NOMO-1 (cell line): ENCODE measurements at regions not wholly inside any gene's neighbourhood (a gene's known extent, or its start where the extent isn't known, plus 50 kb on each side); places are given as distances from the start of the nearest gene placed in this dataset.
"Not testable (repeated sequence)": the region's sequence is repeated elsewhere in the genome, so short reads cannot be mapped to it uniquely, and the experiment has no call there.

Experiments used
- DNase-seq, 2 experiments: peaks; one replicate each; lab custom pipeline; 2025; ENCODE audit not compliant: unreplicated experiment in 2 of 2; lab: John Stamatoyannopoulos, UW

DNA sequence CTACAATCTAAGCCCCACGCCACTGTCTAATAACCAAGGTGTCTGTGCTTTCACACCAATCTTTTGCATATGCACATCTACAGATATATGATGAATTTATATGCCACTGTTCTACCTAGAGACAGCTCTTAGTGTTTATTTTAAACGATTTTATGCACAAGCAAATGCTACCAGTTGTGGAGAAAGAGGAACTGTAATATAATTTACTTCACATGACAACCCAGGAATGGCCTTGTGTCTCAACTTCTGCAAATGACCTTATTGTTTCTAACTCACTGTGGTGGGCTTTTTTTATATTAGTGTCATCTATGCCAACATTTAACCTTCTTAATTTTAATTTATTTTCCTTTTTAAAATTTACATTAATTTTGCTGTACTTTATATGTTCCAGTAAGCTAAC lies 531.1 kb upstream of the TLE4 start:
- DNase-seq, result peak in 1 of 2 experiments; percentile 46

DNA sequence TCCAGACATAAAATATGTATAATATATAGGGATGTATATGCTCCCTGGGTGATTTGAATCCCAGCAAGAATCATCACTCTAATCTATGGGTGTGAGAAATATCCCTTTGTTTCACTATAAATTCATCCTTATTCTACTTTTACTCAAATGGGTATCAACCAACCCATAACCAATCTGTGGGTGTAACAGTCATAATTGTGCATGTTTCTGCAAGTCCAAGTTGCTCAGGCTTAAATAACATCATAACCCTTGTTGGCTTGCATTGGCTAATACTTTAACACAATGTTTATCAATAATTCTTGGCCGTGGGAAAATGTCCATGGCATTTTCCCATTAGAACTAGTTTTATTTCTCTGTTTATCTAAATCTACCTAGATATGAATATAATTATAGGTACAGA lies 530.5 kb upstream of the TLE4 start:
- DNase-seq, result no peak

- DNase-seq, result no peak
Observed at GRCh38 chr9:79043916-79044315, 527.8 kb upstream of the TLE4 start.

GRCh38 chr9:79046401-79046800 lies 525.4 kb upstream of the TLE4 start:
- DNase-seq, result no peak

GRCh38 chr9:79049371-79049770 lies 522.4 kb upstream of the TLE4 start:
- DNase-seq, result no peak

- DNase-seq, result peak in 1 of 2 experiments; percentile 55
Observed at GRCh38 chr9:79053598-79053997, 518.2 kb upstream of the TLE4 start.

DNA sequence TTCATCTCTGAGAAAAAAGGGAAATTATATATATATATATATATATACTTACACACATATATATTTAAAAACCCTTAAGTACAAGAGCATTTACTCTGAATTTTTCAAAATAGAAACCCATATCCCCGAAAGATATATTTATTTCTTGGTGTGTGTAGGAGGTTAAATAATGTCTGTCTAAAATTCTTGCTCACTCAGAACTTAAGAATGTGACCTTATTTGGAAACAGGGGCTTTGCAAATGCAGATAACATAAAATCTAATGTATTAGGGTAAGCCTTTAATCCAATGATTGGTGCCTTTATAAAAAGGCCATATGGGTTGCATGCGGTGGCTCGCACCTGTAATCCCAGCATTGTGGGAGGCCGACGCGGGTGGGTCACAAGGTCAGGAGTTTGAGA lies 517.3 kb upstream of the TLE4 start:
- DNase-seq, result no peak

DNA sequence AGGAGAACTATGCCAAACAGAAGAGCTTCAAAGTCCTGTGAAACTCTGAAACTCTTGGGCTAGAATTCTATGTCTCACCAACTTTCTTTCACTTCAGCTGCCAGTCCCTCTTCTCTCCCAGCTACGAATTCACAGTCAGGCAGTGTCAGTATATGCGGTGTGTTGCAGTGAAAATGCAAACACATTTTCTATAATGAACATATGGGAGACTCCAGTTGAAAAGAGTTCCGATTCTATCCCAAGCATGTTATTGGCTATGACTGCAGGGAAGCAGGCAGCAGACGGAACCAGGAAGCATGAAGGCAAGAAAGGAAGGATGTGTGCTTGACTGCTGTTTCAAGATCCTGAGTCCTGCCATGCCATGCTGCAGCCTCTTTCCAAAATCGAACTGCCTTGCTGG lies 515.7 kb upstream of the TLE4 start:
- no peak for DNase-seq

DNA sequence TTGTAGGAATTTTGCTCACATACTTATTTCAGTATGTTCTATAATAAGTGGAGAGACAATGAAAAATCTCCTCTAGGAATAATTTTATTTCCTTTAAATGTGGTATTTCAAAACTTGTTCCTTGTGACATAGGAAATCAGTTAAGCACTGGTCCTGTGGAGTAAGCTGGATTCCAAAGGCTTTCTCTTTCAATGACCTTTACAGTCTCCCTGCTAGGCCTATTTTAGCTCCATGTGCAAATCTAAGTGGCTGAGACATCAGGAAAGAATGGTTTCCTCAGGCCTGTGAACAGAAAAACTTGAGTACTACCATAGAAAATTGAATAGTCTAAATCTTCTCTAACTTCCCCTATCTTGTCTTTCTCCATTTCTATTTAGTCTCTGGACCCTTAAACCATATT lies 514.2 kb upstream of the TLE4 start:
- no peak for DNase-seq

DNA sequence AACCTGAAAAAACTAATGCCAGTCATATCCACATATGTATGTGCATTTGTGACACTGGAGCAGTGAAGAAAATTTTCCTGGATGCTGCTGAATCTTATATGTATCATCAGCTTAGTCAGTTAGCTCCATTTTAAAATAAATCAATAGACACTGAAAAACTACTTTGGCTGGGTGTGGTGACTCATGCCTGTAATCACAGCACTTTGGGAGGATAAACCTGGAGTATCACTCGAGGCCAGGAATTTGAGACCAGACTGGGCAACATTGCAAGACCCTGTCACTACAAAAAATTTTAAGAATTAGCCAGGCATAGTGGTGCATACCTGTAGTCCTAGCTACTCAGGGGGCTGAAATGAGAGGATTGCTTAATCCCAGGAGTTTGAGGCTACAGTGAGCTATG lies 511.0 kb upstream of the TLE4 start:
- DNase-seq, result no peak

GRCh38 chr9:79061752-79062616 lies 509.8 kb upstream of the TLE4 start:
- DNase-seq, result no peak

DNA sequence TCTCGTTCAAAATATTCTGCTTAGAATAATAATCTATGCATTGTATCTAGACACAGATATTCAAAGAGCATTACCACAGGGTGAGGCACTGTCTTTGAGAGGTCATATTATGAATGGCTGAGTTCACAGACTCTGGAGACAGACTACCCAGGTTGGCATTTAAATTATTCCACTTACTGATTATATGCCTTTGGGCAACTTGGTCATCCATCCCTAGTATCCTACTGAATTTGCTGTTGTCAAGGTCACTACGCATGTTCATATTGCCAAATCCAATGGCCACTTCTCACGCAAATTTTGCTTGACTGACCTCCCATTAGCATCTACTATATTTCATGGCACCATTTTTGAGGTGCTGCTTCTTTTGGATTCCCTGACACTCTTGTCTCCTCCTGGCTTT lies 498.6 kb upstream of the TLE4 start:
- DNase-seq, result no peak

DNA sequence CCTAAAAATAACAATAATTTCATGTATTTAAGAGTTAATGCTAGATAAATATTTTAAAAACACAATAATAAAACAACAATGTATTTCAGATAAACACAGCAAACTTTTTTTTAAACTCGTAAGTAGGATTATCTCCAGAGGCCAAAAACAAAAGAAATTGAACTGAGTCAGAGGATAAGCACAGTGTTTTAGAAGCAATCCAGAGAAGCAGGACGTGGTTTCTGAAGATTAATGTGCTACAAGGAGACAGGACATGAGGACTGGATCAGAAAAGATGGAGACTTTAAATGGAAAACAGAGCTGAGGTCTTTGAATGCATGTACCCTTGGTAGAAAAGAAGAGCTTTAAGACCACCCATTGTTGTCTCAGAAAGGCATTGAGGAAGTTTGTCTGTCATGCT lies 491.2 kb upstream of the TLE4 start:
- DNase-seq, result no peak

DNA sequence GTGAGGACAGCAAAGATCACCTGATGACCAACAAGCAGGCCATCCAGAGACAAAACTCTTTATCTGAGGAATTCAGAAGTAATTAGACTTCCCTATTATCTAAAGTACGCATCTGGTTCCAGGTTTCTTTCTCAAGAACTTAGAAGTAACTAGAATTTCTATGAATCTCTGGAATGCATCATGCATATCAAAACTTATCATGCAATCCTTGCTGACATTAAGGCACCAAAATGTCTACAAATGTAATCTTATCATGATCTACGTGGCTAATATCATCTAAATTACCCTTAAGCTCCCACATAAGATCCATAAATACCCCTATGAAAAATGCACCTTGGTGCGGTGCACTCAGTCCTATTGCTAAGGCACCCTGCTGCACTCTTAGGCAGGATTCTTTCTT lies 488.1 kb upstream of the TLE4 start:
- DNase-seq, result no peak

GRCh38 chr9:79087133-79087532 lies 484.6 kb upstream of the TLE4 start:
- DNase-seq, result no peak

- DNase-seq, result no peak
Observed at GRCh38 chr9:79089054-79089560, 482.7 kb upstream of the TLE4 start.

GRCh38 chr9:79089851-79090250 lies 481.9 kb upstream of the TLE4 start:
- not testable (repeated sequence) for DNase-seq

DNA sequence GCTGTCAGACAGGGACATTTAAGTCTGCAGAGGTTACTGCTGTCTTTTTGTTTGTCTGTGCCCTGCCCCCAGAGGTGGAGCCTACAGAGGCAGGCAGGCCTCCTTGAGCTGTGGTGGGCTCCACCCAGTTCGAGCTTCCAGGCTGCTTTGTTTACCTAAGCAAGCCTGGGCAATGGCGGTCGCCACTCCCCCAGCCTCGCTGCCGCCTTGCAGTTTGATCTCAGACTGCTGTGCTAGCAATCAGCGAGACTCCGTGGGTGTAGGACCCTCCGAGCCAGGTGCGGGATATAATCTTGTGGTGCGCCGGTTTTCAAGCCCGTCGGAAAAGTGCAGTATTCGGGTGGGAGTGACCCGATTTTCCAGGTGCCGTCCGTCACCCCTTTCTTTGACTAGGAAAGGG lies 468.5 kb upstream of the TLE4 start:
- DNase-seq, result not testable (repeated sequence)

DNA sequence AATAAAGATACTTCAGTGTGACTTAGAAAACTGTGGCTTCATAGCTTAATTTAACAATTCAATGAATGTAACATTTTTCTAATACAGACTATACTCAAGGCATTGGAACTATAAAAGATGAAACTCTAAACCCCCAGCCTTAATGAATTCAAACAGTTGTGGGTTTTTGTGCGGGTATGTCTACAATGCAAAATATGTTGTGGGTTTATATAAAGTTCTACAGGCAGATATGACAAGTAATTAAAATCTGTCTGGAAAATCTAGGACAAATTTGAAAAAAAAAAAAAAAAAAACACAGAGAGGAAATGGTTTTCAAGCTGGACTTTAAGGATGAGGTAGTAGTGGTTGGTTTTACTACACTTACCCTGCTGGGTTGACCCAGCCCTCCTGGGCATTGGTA lies 467.5 kb upstream of the TLE4 start:
- no peak for DNase-seq

- DNase-seq, result no peak
Observed at GRCh38 chr9:79104951-79105350, 466.8 kb upstream of the TLE4 start.

DNA sequence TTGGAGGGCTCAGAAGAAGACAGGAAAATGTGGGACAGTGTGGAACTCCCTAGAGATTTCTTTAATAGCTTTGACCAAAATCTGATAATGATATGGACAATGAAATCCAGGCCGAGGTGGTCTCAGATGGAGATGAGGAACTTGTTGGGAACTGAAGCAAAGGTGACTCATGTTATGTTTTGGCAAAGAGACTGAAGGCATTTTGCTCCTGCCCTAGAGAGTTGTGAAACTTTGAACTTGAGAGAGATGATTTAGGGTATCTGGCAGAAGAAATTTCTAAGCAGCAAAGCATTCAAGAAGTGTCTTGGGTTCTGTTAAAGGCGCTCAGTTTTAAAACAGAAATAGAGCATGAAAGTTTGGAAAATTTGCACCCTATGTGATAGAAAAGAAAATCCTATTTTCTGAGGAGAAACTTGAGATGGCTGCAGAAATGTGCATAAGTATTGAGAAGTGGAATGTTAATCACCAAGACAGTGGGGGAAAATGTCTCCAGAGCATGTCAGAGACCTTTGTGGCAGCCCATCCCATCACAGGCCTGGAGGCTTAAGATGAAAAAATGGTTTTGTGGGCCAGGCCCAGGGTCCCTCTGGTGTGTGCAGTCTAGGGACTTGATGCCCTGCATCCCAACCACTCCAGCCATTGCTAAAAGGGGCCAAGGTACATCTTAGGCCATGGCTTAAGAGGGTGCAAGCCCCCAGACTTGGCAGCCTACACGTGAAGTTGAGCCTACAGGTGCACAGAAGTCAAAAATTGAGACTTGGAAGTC lies 463.7 kb upstream of the TLE4 start:
- no peak for DNase-seq

- DNase-seq, result no peak
Observed at GRCh38 chr9:79111653-79112052, 460.1 kb upstream of the TLE4 start.
